ENCODE measurements at regions not wholly inside any gene's neighbourhood (a gene's known extent, or its start where the extent isn't known, plus 50 kb on each side); places are given as distances from the start of the nearest gene placed in this dataset.

DNA sequence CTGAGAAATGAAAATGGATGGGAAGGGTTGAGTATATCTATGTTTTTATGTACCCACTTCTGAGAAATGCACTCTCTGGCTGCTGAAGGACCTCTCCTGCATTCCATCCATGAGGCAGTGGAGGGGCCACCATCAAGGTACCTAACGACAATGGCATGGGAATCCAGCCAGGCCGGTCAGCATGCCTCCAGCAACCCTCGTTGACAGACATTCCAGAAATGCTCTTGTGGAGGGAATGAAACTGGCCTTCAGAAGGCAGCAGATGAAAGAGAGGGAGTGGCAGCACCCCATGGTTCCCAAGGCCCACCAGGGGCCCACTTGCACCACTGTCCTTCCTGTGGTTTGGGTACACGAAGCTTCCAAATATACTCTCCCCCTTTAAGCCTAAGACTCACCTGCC is 269.0 kb downstream of the ARHGAP12 start:
- H3K27ac ChIP-seq = no peak overlapping the region

GRCh38 chr10:31657434-31657872 is 271.2 kb downstream of the ARHGAP12 start:
- DNase-seq (ENCODE audit: low read depth in 1 of 2, low spot score in 1 of 2) = peak in 1 of 2 donors; percentile 25
- H3K27me3 ChIP-seq = no peaks in the 10 kb centered on the region
- H3K9me3 ChIP-seq (ENCODE audit: low read depth) = no peaks in the 10 kb centered on the region
- no peak overlapping the region for H3K4me3 ChIP-seq
- no peaks in the 10 kb centered on the region for H3K36me3 ChIP-seq
- H3K4me1 ChIP-seq (ENCODE audit: low read depth) = no peaks in the 10 kb centered on the region
- H3K27ac ChIP-seq = no peak overlapping the region
- TF ChIP-seq, protein P1, sequence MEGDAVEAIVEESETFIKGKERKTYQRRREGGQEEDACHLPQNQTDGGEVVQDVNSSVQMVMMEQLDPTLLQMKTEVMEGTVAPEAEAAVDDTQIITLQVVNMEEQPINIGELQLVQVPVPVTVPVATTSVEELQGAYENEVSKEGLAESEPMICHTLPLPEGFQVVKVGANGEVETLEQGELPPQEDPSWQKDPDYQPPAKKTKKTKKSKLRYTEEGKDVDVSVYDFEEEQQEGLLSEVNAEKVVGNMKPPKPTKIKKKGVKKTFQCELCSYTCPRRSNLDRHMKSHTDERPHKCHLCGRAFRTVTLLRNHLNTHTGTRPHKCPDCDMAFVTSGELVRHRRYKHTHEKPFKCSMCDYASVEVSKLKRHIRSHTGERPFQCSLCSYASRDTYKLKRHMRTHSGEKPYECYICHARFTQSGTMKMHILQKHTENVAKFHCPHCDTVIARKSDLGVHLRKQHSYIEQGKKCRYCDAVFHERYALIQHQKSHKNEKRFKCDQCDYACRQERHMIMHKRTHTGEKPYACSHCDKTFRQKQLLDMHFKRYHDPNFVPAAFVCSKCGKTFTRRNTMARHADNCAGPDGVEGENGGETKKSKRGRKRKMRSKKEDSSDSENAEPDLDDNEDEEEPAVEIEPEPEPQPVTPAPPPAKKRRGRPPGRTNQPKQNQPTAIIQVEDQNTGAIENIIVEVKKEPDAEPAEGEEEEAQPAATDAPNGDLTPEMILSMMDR (IDR thresholded peaks at IDR 0.05; ENCODE audit: low read depth, low read length) = no peak

More for the DNA sequence above, 269.0 kb downstream of the ARHGAP12 start:
- Histone ChIP-seq H3K4me1 (ENCODE audit: low read depth) (no peaks in the 10 kb centered on the region), H3K9me3 (ENCODE audit: low read depth) (no peaks in the 10 kb centered on the region), H3K36me3 (no peaks in the 10 kb centered on the region), H3K4me3 (no peak overlapping the region), H3K27me3 (no peaks in the 10 kb centered on the region)
- DNase-seq (ENCODE audit: low read depth in 1 of 2, low spot score in 1 of 2) = no peak
- TF ChIP-seq, protein P1 (IDR thresholded peaks at IDR 0.05; ENCODE audit: low read depth, low read length) = no peak

GRCh38 chr10:31656851-31657433 is 271.7 kb downstream of the ARHGAP12 start:
- TF ChIP-seq, protein P1 (IDR thresholded peaks at IDR 0.05; ENCODE audit: low read depth, low read length) = no peak
- Histone ChIP-seq H3K27me3 (no peaks in the 10 kb centered on the region), H3K4me3 (no peak overlapping the region), H3K27ac (no peak overlapping the region), H3K36me3 (no peaks in the 10 kb centered on the region), H3K4me1 (ENCODE audit: low read depth) (no peaks in the 10 kb centered on the region), H3K9me3 (ENCODE audit: low read depth) (no peaks in the 10 kb centered on the region)
- DNase-seq (ENCODE audit: low read depth in 1 of 2, low spot score in 1 of 2) = no peak

DNA sequence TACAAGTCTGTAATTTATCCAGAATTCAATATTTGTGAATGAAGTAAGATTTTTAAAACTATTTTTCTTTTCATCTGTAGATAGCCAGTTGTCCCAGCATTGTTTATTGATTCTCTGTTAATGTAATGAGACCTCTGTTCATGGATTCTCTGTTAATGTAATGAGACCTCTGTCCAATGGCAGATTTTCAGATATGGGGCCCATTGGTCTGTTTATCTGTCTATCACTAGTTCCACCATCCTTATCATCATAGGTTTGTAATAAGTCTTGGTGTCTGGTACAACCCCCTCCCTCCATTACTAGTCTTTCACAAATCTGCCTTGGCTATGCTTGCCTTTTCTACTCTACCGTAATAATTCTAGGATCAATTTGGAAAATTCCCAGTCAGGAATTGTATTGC is 276.6 kb downstream of the ARHGAP12 start:
- Histone ChIP-seq H3K4me1 (ENCODE audit: low read depth) (no peaks in the 10 kb centered on the region), H3K4me3 (no peak overlapping the region), H3K36me3 (no peaks in the 10 kb centered on the region), H3K27me3 (no peaks in the 10 kb centered on the region), H3K9me3 (ENCODE audit: low read depth) (no peaks in the 10 kb centered on the region), H3K27ac (no peak overlapping the region)
- TF ChIP-seq, protein P1 (IDR thresholded peaks at IDR 0.05; ENCODE audit: low read depth, low read length) = no peak
- DNase-seq (ENCODE audit: low read depth in 1 of 2, low spot score in 1 of 2) = no peak

DNA sequence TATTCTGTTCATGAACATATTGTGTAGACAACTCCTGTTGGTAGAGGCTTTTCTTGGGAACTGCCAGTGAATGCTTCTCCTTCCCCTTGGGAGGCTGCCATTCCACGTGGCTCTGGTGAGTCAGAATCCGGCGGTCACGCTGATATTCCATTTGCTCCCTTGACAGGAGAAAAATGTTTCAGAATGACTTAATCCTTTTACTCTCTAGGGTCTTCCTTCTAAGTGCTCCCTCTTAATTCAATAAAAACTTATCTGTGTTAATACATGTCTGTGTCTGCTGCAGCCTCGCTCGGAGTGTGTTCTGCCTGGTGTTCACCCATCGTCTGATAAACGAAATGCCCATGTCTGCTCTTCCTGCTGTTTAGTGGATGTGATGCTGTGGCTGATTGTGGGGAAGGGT is 278.6 kb downstream of the ARHGAP12 start:
- H3K4me3 ChIP-seq = no peak overlapping the region

More for the DNA sequence above, 278.6 kb downstream of the ARHGAP12 start:
- H3K9me3 ChIP-seq (ENCODE audit: low read depth) = no peaks in the 10 kb centered on the region
- H3K36me3 ChIP-seq = no peaks in the 10 kb centered on the region
- H3K27ac ChIP-seq = no peak overlapping the region
- H3K4me1 ChIP-seq (ENCODE audit: low read depth) = no peaks in the 10 kb centered on the region
- H3K27me3 ChIP-seq = no peaks in the 10 kb centered on the region
- TF ChIP-seq, protein P1 (IDR thresholded peaks at IDR 0.05; ENCODE audit: low read depth, low read length) = no peak
- DNase-seq (ENCODE audit: low read depth in 1 of 2, low spot score in 1 of 2) = peak in 1 of 2 donors; percentile 93

Data from cardiac muscle cell (in vitro differentiated cells and primary cell).